OCI-LY7 (cell line): ENCODE measurements at regions not wholly inside any gene's neighbourhood (a gene's known extent, or its start where the extent isn't known, plus 50 kb on each side); places are given as distances from the start of the nearest gene placed in this dataset.

Experiments used
- BruUV-seq: library from RNA; stranded (reverse); fragments of 400-500 nt; replicated peaks from 2 replicates; lab custom pipeline; 2021; lab: Mats Ljungman, UMichigan
- CTCF ChIA-PET: fragments of 300-600 bp; sonication (Branson Sonifier 250); formaldehyde crosslinking; loops from one replicate; lab custom pipeline; 2022; ENCODE audit warnings: antibody characterized with exemption; ENCODE audit not compliant: unreplicated experiment; lab: Charles Lee
- POLR2A ChIA-PET: fragments of 300-600 bp; sonication (Branson Sonifier 250); formaldehyde crosslinking; loops from one replicate; lab custom pipeline; 2022; ENCODE audit warnings: antibody characterized with exemption; lab: Charles Lee
- DNase-seq: peaks from one replicate; pipeline ENCODE4 v3.0.0-alpha.2; 2015; ENCODE audit warnings: low spot score
- H2AFZ ChIP-seq: fragments of 200-600 bp; sonication (generic), shearing (Covaris generic); 2 replicates; pipeline ENCODE4 v1.6.1; 2014; ENCODE audit warnings: mild to moderate bottlenecking, antibody characterized with exemption, low read length, moderate library complexity
- H3K27ac ChIP-seq: fragments of 200-600 bp; sonication (generic); 2 replicates; pipeline ENCODE4 v1.5.1; 2014; ENCODE audit warnings: mixed run types, low read depth, mild to moderate bottlenecking, moderate library complexity, low read length, inconsistent platforms; ENCODE audit not compliant: poor library complexity, severe bottlenecking
- H3K36me3 ChIP-seq: fragments of 200-600 bp; sonication (generic); 2 replicates; pipeline ENCODE4 v1.6.1; 2014; ENCODE audit warnings: mild to moderate bottlenecking, antibody characterized with exemption, low read length, moderate library complexity, mixed read lengths; ENCODE audit not compliant: insufficient read depth
- H3K4me1 ChIP-seq: fragments of 200-600 bp; sonication (generic); 2 replicates; pipeline ENCODE4 v1.5.1; 2014; ENCODE audit warnings: mild to moderate bottlenecking, low read length; ENCODE audit not compliant: insufficient read depth, poor library complexity, severe bottlenecking
- H3K4me2 ChIP-seq: fragments of 200-600 bp; sonication (generic); 2 replicates; pipeline ENCODE4 v1.6.1; 2014; ENCODE audit warnings: mild to moderate bottlenecking, low read length
- H3K4me3 ChIP-seq: fragments of 200-600 bp; sonication (generic); 2 replicates; pipeline ENCODE4 v1.5.1; 2014; ENCODE audit warnings: mild to moderate bottlenecking, low read depth, low read length; ENCODE audit not compliant: poor library complexity, severe bottlenecking
- H3K79me2 ChIP-seq: fragments of 200-600 bp; sonication (generic); 2 replicates; pipeline ENCODE4 v1.6.1; 2016; ENCODE audit warnings: low read depth, mild to moderate bottlenecking, low read length, moderate library complexity, mixed read lengths; ENCODE audit not compliant: insufficient read depth
- H3K9me2 ChIP-seq: fragments of 200-600 bp; sonication (generic); 2 replicates; pipeline ENCODE4 v1.6.1; 2016; ENCODE audit warnings: mild to moderate bottlenecking, low read length, mixed read lengths; ENCODE audit not compliant: insufficient read depth
- H3K9me3 ChIP-seq: fragments of 200-600 bp; sonication (generic); 2 replicates; pipeline ENCODE4 v1.6.1; 2014; ENCODE audit warnings: mild to moderate bottlenecking, mixed run types, low read length, mixed read lengths
- H4K20me1 ChIP-seq: fragments of 200-600 bp; sonication (generic); 2 replicates; pipeline ENCODE4 v1.6.1; 2014; ENCODE audit warnings: mild to moderate bottlenecking, antibody characterized with exemption, low read length, moderate library complexity, mixed read lengths; ENCODE audit not compliant: insufficient read depth
- EZH2phosphoT487 ChIP-seq: fragments of 200-600 bp; sonication (generic); IDR thresholded peaks from 2 replicates; pipeline ENCODE4 v1.6.1; 2018; ENCODE audit warnings: low read depth, borderline replicate concordance, mild to moderate bottlenecking, mixed run types, antibody characterized with exemption, low read length, moderate library complexity, mixed read lengths
- intact Hi-C: fragments of 100-400 bp; cut with micrococcal nuclease; formaldehyde crosslinking; loops from one replicate; pipeline ENCODE4 v1.10.0; 2022; ENCODE audit not compliant: unreplicated experiment
- TF ChIP-seq, protein P1 (sequence below): fragments of 200-600 bp; sonication (generic); conservative IDR thresholded peaks from 2 replicates; pipeline ENCODE4 v1.5.1; 2014; ENCODE audit warnings: mild to moderate bottlenecking, antibody characterized with exemption, low read length, moderate library complexity, mixed read lengths

- DNase-seq: no peak
- Histone ChIP-seq H3K36me3 (no peaks in the 10 kb centered on the region), H3K9me3 (no peaks in the 10 kb centered on the region), H3K79me2 (no peaks in the 10 kb centered on the region), H3K9me2 (no peaks in the 10 kb centered on the region), H3K4me2 (no peak overlapping the region), H3K27ac (no peak overlapping the region), H3K4me1 (peaks cover 4% of the 10 kb centered on the region), H4K20me1 (no peaks in the 10 kb centered on the region), H3K4me3 (no peak overlapping the region), H2AFZ (no peak overlapping the region)
- CTCF ChIA-PET: no interaction called here
- intact Hi-C loops: no loop called here
- no TSS peak for BruUV-seq
- TF ChIP-seq, protein P1, sequence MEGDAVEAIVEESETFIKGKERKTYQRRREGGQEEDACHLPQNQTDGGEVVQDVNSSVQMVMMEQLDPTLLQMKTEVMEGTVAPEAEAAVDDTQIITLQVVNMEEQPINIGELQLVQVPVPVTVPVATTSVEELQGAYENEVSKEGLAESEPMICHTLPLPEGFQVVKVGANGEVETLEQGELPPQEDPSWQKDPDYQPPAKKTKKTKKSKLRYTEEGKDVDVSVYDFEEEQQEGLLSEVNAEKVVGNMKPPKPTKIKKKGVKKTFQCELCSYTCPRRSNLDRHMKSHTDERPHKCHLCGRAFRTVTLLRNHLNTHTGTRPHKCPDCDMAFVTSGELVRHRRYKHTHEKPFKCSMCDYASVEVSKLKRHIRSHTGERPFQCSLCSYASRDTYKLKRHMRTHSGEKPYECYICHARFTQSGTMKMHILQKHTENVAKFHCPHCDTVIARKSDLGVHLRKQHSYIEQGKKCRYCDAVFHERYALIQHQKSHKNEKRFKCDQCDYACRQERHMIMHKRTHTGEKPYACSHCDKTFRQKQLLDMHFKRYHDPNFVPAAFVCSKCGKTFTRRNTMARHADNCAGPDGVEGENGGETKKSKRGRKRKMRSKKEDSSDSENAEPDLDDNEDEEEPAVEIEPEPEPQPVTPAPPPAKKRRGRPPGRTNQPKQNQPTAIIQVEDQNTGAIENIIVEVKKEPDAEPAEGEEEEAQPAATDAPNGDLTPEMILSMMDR: no peak
- TF ChIP-seq EZH2phosphoT487: no peak
- POLR2A ChIA-PET: no interaction called here
Measured at GRCh38 chr12:11540156-11540555, 109.3 kb upstream of the ETV6 start.

GRCh38 chr12:11540615-11541310, 108.7 kb upstream of the ETV6 start:
- DNase-seq: no peak
- Histone ChIP-seq H3K27ac (no peak overlapping the region), H3K4me3 (no peak overlapping the region), H3K9me3 (no peaks in the 10 kb centered on the region), H4K20me1 (no peaks in the 10 kb centered on the region), H3K4me2 (no peak overlapping the region), H3K4me1 (peaks cover 10% of the 10 kb centered on the region), H3K9me2 (no peaks in the 10 kb centered on the region), H3K79me2 (no peaks in the 10 kb centered on the region), H2AFZ (no peak overlapping the region), H3K36me3 (no peaks in the 10 kb centered on the region)
- CTCF ChIA-PET: no interaction called here
- TF ChIP-seq, protein P1: no peak
- TF ChIP-seq EZH2phosphoT487: no peak
- intact Hi-C loops: no loop called here
- POLR2A ChIA-PET: no interaction called here
- BruUV-seq: no TSS peak

- no TSS peak for BruUV-seq
- Histone ChIP-seq H3K27ac (no peak overlapping the region), H3K36me3 (no peaks in the 10 kb centered on the region), H3K79me2 (no peaks in the 10 kb centered on the region), H3K4me3 (no peak overlapping the region), H4K20me1 (no peaks in the 10 kb centered on the region), H3K9me2 (no peaks in the 10 kb centered on the region), H3K4me1 (peaks cover 21% of the 10 kb centered on the region), H2AFZ (no peak overlapping the region), H3K9me3 (no peaks in the 10 kb centered on the region), H3K4me2 (no peak overlapping the region)
- intact Hi-C loops: no loop called here
- no peak for DNase-seq
- TF ChIP-seq, protein P1: no peak
- no peak for TF ChIP-seq EZH2phosphoT487
- POLR2A ChIA-PET: interaction anchor here (0.7 kb wide), 1 partner anchor 12 kb away, joined by 8 read pairs; no protein-coding TSS in a partner anchor
- CTCF ChIA-PET: no interaction called here
Measured at GRCh38 chr12:11542599-11542998, 106.9 kb upstream of the ETV6 start.
